GM18505 (cell line): ENCODE measurements at regions not wholly inside any gene's neighbourhood (a gene's known extent, or its start where the extent isn't known, plus 50 kb on each side); places are given as distances from the start of the nearest gene placed in this dataset.

Experiments used
- ATAC-seq: cut with Tn5 transposase; IDR thresholded peaks from one replicate; pipeline ENCODE4 v1.9.1; 2021; ENCODE audit not compliant: unreplicated experiment
- POLR2A ChIP-seq: IDR thresholded peaks from 4 replicates; pipeline ENCODE4 v1.6.1; 2011; ENCODE audit warnings: borderline replicate concordance; ENCODE audit not compliant: insufficient read depth, insufficient read length; ENCODE audit errors: extremely low read depth

- no peak for ATAC-seq
- no peak for TF ChIP-seq POLR2A
These were observed 106.5 kb upstream of the FAM9A start for GRCh38 chrX:8907688-8908087.

GRCh38 chrX:8906299-8906938 lies 105.2 kb upstream of the FAM9A start:
- TF ChIP-seq POLR2A, result no peak
- ATAC-seq, result no peak

- no peak for ATAC-seq
- TF ChIP-seq POLR2A, result no peak
These were observed 96.1 kb upstream of the FAM9A start for GRCh38 chrX:8897259-8897658.

GRCh38 chrX:8890794-8891193 lies 89.6 kb upstream of the FAM9A start:
- TF ChIP-seq POLR2A, result no peak
- no peak for ATAC-seq

- TF ChIP-seq POLR2A, result no peak
- no peak for ATAC-seq
These were observed 85.8 kb upstream of the FAM9A start for GRCh38 chrX:8887004-8887403.

- ATAC-seq, result no peak
- no peak for TF ChIP-seq POLR2A
These were observed 78.6 kb upstream of the FAM9A start for GRCh38 chrX:8879750-8880149.

GRCh38 chrX:8873956-8874355 lies 72.8 kb upstream of the FAM9A start:
- no peak for ATAC-seq
- TF ChIP-seq POLR2A, result no peak

- TF ChIP-seq POLR2A, result no peak
- ATAC-seq, result no peak
These were observed 71.9 kb upstream of the FAM9A start for GRCh38 chrX:8873102-8873501.

- ATAC-seq, result no peak
- TF ChIP-seq POLR2A, result no peak
These were observed 69.2 kb upstream of the FAM9A start for GRCh38 chrX:8870411-8870810.

- no peak for ATAC-seq
These were observed 68.6 kb upstream of the FAM9A start for GRCh38 chrX:8869812-8870211.

GRCh38 chrX:8868906-8869305 lies 67.7 kb upstream of the FAM9A start:
- TF ChIP-seq POLR2A, result no peak
- no peak for ATAC-seq

More at GRCh38 chrX:8869812-8870211, 68.6 kb upstream of the FAM9A start:
- no peak for TF ChIP-seq POLR2A

GRCh38 chrX:8868070-8868773 lies 67.0 kb upstream of the FAM9A start:
- ATAC-seq, result no peak
- no peak for TF ChIP-seq POLR2A

GRCh38 chrX:8867406-8867805 lies 66.2 kb upstream of the FAM9A start:
- no peak for TF ChIP-seq POLR2A
- no peak for ATAC-seq

GRCh38 chrX:8864161-8864560 lies 63.0 kb upstream of the FAM9A start:
- no peak for ATAC-seq
- TF ChIP-seq POLR2A, result no peak
